22Rv1 (cell line): ENCODE measurements at regions not wholly inside any gene's neighbourhood (a gene's known extent, or its start where the extent isn't known, plus 50 kb on each side); places are given as distances from the start of the nearest gene placed in this dataset.

Source experiments
- H3K27ac ChIP-seq: fragments of 450-650 bp; 2 replicates; pipeline ENCODE4 v1.5.1; 2017
- ZFX ChIP-seq: fragments of 450-650 bp; IDR thresholded peaks from 2 replicates; pipeline ENCODE4 v1.6.1; 2017; ENCODE audit warnings: antibody characterized with exemption, borderline replicate concordance
- TF ChIP-seq, protein P1 (sequence below): fragments of 450-650 bp; IDR thresholded peaks from 2 replicates; pipeline ENCODE4 v1.5.1; 2017; ENCODE audit warnings: mild to moderate bottlenecking

DNA sequence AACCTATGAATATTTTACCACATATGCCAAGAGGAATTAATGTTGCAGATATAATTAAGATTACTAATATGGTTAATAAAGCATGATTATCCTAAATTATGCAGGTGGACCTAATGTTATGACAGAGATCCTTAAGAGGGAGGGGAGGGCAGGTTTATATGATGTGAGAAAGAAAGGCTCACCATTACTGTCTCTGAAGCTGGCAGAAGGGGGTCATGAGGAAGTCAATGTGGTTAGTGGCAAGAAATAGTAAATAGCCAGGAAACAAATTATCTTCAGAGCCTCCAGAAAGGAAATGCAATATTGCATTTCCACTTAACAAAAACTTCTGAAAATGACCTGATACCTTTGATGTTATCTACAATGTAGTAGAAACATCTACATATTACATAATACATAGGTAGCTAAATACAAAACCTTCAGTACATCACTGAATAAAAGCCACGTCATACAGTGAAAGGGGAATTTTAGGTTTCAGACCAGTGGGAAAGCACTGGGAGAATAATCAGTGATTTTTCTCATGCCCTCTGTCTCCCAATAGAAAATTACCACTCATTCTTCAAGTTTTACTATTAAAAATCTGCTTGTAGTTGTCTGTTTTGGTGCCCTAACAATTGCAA lies 609.2 kb downstream of the SPOCK3 start:
- TF ChIP-seq, protein P1, sequence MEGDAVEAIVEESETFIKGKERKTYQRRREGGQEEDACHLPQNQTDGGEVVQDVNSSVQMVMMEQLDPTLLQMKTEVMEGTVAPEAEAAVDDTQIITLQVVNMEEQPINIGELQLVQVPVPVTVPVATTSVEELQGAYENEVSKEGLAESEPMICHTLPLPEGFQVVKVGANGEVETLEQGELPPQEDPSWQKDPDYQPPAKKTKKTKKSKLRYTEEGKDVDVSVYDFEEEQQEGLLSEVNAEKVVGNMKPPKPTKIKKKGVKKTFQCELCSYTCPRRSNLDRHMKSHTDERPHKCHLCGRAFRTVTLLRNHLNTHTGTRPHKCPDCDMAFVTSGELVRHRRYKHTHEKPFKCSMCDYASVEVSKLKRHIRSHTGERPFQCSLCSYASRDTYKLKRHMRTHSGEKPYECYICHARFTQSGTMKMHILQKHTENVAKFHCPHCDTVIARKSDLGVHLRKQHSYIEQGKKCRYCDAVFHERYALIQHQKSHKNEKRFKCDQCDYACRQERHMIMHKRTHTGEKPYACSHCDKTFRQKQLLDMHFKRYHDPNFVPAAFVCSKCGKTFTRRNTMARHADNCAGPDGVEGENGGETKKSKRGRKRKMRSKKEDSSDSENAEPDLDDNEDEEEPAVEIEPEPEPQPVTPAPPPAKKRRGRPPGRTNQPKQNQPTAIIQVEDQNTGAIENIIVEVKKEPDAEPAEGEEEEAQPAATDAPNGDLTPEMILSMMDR = no peak
- no peak for TF ChIP-seq ZFX
- no peak overlapping the region for H3K27ac ChIP-seq

DNA sequence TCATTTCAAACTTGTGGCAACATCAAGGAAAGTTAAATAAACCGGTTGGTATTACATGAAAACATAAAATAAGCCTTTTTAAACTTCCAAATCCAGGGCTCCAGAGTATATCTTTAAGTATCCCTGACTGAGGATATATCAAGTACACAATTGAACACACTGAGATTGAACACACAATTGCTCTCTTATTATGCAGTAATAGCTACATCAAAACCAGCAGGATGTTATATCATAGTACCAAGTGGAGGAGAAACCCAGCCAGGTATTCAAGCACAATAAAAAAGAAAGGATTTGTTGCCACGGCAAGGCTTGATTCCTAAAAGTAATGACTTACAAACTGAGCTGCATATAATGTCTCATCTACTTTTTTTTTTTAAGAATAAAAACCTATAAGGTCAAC lies 605.8 kb downstream of the SPOCK3 start:
- TF ChIP-seq ZFX = no peak
- TF ChIP-seq, protein P1 = no peak
- H3K27ac ChIP-seq = no peak overlapping the region

DNA sequence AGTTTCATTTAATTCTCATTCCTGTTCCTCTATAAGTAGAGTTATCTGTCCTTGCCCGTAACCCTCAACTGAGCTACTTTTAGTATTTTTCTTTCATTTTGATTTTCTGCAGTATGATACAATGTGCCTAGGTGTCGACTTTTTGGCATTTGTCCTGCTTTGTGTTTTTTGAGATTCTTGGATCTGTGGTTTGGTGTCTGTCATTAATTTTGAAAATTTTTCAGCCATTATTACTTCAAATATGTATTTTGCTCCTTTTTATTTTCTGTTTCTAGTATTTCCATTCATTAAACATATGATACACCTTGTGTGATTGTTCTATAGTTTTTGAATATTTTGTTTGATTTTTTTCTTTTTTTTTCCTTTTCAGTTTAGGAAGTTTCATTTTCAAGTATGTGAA lies 598.9 kb downstream of the SPOCK3 start:
- H3K27ac ChIP-seq = no peak overlapping the region
- TF ChIP-seq, protein P1 = no peak
- TF ChIP-seq ZFX = no peak

DNA sequence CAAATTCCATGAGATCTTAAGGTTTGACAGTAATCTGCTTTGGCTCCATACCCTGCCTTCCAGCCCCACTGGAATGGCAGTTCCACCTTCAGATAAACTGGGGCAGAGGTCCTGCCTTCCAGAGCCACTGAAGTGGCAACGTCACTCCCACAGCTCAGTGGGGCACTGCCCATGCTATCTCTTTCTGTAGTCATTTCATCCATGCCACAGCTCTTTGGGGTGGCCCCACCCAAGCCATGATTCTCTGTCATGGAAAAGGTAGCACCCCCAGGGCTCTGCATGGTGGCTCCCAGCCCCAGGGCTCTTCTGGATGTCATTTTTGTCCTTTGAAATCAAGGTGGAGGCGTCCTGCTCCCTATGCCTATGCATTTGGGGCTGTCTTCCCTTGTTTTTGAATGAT lies 596.5 kb downstream of the SPOCK3 start:
- TF ChIP-seq ZFX = no peak
- TF ChIP-seq, protein P1 = no peak
- H3K27ac ChIP-seq = no peak overlapping the region

DNA sequence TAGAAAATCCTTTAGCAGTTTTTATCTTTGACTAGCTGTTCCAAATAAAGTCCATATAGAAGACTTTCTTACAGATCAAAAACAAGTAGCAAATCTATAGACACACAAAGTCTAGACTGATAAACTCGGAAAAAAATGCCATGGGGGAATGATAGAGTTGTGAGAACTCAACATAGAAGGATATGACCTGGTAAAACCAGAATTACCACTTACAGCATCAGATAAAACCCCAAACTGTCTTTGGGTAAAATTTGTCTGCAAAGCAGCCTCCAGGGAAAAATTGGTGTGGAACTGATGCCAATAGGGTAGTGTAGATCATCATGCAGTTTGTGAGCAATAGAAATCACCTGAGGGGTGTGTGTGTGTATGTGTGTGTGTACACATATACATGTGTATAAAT lies 579.1 kb downstream of the SPOCK3 start:
- TF ChIP-seq, protein P1 = no peak
- TF ChIP-seq ZFX = no peak
- H3K27ac ChIP-seq = no peak overlapping the region

GRCh38 chr4:166655705-166656104 lies 578.6 kb downstream of the SPOCK3 start:
- no peak overlapping the region for H3K27ac ChIP-seq
- no peak for TF ChIP-seq ZFX
- TF ChIP-seq, protein P1 = no peak

- no peak overlapping the region for H3K27ac ChIP-seq
- no peak for TF ChIP-seq ZFX
Measured at GRCh38 chr4:166657261-166657660, 577.0 kb downstream of the SPOCK3 start.

DNA sequence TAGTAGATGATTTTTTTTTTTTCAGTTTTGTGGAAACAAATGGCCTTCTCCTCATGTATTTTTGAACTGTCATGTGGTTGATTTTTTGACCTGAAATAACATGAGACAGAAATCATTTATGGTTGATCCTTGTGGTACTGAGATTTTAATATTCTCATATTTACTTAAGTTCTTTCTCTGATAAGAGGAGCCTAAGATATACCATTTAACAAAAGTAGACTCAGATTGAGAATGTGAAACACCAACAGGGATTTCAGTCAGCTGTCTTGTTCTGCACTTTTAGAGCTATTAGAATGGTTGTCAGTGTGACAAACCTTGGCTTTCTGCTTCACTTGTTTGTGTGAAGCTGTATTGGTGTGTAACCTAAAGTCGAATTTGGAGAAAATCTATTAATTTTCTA lies 575.7 kb downstream of the SPOCK3 start:
- no peak overlapping the region for H3K27ac ChIP-seq
- TF ChIP-seq ZFX = no peak
- TF ChIP-seq, protein P1 = no peak
